HG02885 (cell line): ENCODE measurements at regions not wholly inside any gene's neighbourhood (a gene's known extent, or its start where the extent isn't known, plus 50 kb on each side); places are given as distances from the start of the nearest gene placed in this dataset.
"Not testable (repeated sequence)": the region's sequence is repeated elsewhere in the genome, so short reads cannot be mapped to it uniquely, and the experiment has no call there.

Source experiments
- ATAC-seq: cut with Tn5 transposase; IDR thresholded peaks from one replicate; pipeline ENCODE4 v1.9.1; 2021; ENCODE audit warnings: mild to moderate bottlenecking; ENCODE audit not compliant: unreplicated experiment, poor library complexity

DNA sequence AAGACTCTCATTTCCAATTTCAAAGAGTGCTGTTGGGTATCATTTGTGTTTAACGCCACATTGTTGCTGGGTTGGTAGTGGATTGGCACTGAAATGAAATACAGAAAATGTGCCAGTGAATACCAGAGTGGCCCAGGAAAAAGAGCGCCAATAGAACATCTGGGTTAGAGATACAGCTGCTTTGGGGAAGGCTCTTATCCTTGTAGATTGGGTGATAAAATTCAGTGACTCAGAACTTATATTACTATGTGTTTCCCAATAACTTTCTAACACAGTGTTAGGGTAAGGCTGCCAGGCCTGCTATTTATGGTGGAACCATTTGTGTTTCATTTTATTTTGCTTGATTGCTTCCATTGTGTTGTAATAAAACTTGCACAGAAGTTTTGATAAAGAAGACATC, 168.2 kb upstream of the SSTR1 start:
- ATAC-seq, result no peak

DNA sequence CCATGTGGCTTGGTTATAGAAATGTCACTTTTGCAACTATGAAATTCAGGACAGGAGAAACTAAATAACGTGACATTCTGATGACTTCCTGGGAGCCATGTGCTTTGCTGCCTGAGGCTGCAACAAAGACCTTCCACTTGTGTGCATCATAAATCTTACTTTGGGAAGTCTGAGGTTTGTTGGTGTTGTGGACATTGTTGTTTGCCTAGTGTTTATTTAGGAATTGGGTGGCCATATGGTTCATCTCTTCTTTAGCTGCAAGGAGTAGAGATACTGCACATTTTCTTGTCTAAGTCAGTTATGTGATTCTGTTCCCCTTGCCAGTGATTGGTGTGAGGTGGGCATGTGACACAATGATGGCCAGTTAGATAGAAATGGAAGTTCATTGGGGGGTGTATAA, 167.3 kb upstream of the SSTR1 start:
- no peak for ATAC-seq

DNA sequence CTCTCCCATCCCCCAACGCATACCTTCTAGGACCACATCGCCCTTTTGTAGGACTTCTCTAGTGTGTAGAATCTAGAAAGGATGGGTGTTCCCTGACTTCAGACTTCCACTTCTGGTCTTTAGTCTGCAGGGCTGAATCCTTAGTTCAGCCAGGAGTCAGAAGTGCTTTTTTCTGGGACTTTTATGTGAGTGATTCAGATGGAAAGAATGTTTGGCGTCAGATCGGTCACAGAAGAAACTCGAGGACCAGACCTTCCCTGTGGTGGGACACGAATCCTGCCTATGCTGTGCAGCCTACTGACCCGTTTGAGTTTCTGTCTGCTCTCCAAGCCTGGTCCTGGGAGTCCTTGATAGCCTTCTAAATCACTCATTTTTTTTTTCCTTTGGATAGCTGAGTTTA, 165.4 kb upstream of the SSTR1 start:
- no peak for ATAC-seq

DNA sequence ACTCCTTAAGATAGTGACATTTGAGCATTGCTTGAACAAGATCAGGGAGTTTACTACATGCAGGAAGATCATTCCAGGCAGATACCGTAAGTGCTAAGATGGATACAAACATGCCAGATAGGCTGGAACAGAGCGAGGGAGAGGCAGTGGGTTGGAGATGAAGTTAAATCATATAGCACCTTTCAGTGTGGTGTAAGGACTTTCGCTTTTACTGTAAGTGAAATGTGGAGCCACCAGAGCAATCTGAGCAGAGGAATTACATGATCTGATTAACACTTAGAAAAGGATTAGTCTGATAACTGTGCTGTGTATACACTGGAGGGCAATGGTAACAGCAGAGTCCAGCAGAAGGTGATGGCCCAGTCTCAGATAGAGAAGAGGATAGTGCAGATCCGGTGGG, 163.0 kb upstream of the SSTR1 start:
- ATAC-seq, result no peak

DNA sequence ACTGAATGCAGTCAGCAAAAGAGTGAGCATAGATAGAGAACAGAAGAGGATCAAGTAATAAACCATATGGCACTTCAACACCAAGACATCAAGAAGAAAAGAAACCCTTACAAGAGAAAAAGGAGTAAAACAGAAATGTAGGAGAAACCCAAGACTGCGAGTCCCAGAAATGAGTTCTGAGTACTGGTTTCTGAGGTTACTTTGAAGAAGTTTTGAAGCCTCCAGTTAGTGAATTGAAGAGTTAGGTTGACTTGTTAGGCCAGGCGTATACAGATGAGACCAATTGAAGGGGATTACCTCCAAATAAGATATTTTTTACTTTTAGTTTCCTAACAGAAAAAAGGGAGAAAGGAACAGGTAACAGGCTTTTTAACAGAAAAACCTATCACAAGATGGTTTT, 162.2 kb upstream of the SSTR1 start:
- ATAC-seq, result no peak

DNA sequence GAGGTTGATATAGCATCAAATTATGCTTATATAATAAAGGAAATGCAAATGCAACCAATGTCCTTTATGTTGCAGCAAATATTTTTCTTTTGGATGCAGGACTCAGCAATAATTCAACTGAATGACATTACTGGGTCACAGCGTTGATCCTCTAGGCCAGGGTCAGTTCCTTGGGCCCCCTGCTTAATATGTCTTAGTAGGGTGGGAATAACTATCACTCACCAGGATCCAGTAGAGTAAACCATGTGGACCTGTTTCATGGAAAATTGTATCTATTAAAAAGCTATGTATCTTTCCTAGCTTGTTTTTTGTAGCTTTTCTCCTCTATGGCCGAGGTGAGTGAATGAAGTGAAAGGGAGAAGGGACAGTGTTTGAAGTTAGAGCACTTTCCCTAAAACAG, 161.5 kb upstream of the SSTR1 start:
- ATAC-seq, result no peak

DNA sequence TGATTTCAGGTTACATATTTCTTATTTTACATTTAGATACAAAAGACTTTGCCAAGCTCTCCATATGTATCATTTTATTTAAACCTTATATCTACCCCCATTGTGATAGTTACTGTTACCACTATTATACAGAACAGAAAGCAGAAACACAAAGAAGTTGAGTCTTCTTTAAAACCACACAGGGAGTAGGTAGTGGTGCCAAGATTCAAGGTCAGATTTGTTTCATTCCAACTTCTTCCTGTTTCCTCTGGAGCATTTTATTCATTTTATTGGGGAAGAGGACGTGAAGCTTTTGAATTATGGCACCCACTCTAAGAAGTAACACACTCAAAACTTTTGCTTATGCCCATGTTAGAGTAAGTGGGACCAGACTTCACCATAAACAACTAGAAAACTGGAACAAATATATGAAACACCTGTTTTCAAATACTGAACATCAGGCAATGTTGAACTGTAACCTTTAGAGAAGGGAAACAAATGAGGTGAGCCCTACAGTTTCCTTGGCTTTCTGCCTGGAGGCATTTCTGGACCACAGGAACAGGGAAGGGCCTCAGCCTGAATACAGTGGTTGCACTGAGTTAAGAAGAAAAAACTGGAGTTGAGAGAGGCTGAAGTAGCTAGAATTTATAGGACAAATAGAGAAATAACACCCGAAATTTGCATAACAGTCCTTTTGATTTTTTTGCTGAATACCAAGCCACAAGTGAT, 160.4 kb upstream of the SSTR1 start:
- no peak for ATAC-seq

DNA sequence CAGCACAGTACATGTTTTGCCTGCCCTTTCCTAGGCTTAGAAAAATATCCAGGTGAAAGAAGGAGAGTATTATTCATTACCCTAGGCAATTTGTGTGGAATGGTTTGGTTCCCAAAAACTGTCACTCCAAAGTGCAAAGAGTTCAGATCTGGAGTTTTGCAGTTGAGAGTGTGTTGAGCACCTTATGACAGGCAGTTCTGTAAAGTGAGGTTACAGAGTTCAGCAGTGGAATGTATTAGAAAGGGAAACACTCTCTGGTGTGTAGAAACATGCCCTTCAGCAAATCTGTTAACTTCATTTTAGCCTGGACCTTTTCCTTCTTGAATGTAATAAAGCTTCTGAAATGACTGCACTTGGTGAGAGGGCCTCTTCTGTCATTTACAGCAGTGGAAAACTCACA, 154.0 kb upstream of the SSTR1 start:
- ATAC-seq, result no peak

DNA sequence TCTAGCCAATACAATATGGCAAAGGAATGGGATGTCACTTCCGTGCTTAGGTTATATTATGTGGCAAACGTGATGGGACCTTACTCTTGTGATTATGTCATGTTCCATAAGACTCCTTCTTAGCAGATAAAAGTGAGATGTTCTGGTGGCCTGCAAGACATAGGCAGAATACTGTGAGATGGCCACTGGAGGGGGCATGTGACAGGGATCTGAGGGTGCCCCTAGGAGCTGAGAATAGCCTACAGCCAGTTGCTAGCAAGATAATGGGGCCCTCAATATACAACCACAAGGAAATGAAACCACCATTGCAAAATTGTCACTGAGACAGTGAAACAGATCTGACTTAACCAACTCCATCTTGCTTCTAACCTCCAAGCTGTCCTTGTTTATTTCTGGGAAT, 151.4 kb upstream of the SSTR1 start:
- ATAC-seq, result no peak

DNA sequence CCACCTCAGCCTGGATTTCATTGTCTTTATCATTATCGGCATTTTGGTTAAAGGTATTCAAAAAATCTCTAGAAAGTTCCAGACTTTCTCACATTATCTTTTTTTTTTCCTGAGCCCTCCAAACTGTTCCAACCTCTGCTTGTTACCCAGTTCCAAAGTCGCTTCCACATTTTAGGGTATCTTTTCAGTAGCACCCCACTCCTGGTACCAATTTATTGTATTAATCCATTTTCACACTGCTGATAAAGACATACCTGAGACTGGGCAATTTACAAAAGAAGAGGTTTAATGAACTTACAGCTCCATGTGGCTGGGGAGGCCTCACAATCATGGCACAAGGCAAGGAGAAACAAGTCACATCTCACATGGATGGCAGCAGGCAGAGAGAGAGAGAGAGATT, 145.5 kb upstream of the SSTR1 start:
- not testable (repeated sequence) for ATAC-seq

DNA sequence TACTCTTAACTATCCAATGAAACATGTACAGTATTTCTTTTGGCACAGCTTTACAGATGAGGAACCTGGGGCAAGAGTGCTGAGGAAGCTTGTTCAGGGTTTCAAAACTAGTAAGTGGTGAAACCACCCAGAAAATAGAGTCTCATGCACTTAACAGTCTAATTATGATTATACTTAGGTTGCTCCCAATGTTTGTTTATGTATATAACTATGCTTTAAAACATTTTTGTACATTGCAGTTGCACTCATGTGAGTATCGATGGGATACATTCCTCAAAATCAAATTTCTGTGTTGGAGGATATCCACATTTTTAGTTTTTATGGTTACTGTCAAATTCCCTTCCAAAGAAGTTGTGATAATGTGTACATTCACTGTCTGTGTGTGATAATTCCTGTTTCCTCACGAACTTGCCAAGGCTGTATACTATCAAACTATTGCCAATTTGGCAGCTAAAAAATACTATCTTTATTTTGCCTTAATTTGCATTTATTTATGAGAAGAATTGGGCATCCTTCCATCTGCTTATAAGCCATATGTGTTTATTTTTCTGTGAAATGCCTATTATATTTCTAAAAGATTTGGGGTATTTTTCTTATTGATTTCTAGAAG, 143.9 kb upstream of the SSTR1 start:
- no peak for ATAC-seq

DNA sequence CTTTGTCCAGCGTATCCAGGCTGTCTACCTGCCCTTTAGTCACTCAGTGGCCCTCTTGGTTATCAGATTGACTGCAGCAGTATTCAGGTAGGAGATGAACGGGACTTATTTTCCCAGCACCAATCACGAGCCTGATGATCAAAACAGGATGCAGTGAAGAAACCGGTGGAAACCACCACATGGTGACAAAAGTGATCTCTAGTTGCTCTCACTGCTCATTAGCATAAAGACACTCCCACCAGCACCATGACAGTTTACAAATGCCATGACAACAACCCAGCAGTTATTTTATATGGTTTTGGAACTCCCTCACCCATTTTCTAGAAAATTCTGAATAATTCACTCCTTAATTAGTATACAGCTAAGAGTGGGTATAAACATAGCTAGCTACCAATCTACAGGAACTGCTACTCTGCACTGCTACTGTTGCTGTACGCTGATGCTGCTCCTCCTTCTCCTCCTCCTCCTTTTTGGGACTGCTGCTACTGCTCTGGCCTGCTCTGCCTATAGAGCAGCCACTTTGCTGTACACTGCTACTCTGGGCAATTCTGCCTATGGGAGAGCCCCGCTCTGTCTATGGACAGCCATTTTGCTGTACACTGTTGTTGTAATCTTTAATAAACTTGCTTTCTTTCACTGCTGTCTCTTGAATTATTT, 142.5 kb upstream of the SSTR1 start:
- ATAC-seq, result no peak

DNA sequence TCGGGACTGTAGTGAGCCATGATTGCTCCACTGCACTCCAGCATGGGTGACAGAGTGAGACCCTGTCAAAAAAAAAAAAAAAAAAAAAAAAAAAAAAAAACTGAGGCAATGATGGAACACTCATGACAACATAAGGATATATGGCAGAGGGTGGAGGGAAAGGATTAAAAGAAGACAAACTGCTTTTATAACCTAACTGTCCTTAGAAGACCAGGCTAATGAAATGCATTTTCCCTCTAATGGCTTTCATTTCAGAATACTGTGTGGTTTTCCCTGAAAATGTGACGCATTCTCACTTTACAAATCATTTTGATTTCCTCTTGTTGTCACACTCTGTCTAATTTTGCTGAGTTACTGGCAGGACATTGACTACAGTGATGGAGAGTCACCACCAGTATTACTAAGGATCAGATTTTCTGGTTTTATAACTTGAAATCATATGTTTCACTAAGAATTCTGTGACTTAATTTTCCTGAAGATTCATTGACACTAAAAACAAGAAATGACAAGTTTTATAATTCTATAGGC, 137.6 kb upstream of the SSTR1 start:
- ATAC-seq, result no peak

DNA sequence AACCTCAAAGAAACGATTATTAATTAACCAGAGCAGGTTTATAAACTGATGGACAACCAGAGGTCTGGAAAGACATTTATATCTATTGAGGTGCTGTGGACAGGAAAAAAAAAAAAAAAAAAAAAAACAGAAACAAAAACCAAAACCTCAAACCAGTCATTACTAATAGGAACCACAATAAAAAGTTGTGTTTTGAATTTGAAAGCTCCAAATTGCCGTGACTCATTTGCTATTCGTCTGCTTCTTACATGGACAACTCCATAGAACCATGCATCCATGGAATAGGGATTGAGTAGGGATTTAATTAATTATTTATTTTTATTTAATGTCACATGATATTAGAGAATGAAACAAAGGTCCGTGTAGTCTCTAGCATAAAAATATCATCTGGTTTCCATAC, 134.1 kb upstream of the SSTR1 start:
- ATAC-seq, result no peak

DNA sequence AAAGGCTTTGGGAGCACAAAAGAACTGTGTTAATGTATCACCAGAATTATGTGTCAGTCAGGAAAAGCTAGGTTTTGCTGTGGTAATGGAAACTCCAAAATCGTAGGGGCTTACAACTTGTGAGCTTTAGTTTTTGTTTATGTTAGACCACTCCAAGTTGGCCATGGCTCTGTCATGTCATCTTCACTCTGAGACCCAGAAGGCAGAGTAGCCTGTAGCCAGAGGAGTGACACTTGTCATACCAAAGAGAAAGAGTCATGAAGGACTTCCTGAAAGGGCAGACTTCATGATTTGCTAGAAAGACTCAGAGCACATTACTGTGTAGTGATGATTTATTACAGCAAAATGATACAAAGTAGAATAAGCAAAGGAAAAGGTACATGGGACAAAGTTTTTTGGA, 133.6 kb upstream of the SSTR1 start:
- no peak for ATAC-seq

DNA sequence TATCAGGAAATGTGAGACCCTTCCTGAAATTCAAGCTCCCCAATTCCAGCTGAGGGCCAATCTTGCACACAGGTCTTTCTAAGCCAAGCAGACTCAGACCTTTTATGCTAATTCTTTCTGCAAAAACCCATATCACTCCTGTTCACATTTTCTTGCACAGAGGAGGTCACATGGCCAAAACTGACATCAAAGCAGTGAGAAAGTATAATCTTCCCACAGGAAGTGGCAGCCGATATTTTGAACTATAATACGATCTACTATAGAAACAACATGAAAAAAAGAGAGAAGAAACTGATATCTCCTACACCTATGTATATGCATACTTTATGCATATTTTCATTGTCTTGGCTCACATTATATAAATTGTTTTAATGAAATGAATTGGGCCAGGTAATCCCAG, 132.9 kb upstream of the SSTR1 start:
- ATAC-seq, result no peak

DNA sequence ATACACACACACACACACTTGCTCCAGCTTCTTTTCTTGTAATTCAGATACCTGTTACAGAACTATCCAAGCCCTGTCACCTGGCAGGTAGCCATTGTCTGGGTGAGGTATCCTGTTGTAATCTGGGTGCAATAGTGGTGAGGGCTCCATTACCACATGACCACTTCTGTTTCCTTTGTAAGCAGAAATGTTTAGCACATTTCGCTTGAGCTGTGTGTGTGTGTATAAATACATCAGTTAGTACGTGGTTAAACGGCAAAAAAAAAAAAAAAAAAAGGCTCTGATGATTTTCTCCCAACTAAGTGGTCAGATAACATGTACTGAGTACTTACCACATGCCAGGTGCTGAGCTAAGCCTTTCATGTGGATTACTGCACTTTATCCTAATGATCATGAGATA, 129.3 kb upstream of the SSTR1 start:
- ATAC-seq, result no peak

DNA sequence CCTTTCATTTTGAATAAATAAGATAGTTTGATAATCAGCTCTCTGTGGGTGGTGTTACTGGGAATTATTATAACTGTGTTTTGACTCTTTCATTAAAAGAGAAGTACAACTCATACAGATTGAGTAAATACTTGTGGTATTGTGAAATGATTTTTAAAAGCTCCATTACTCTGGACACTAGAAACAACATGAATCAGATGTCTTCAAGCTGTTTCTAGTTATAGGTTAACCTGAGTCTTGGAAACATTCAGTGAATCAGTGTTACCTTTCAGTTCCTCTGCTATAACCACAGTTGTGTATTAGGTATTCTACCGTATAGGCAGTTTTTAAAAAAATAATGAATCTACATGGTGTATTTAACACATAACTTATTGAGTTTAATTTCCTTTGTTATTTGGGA, 128.4 kb upstream of the SSTR1 start:
- no peak for ATAC-seq

DNA sequence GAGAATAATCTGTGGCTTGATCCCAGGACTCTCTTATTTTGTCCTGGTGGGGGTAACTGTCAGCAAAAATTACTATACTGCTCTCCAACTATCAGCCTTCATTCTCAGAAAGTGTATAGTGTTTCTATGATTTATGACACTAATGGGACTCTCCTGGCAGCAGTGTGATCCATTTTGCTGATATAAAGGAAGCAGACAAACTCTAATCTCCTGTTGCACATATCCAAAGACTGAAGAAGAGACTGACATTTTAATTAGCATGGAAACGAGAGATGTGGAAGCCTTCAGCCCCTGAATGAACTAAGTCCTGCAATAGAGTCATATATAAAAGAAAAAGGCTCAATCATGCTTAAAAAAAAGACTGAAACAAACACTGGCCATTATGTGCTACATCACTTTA, 127.8 kb upstream of the SSTR1 start:
- no peak for ATAC-seq

DNA sequence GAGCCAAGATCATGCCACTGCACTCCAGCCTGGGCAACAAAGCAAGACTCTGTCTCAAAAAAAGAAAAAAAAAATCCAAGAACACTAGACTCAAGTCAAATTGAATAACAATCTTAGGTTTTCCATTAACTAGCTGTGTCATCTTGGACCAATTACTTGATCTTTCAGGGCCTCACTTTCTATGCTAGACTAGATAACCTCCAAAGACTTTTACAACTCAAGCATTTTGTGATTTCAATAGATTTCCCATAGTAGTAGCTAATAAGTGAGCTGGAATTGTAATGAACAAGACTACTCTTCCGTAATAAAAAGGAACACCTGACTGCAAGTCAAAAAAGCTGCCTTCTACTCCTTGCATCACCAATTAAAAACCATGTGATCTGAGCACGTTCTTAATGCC, 127.0 kb upstream of the SSTR1 start:
- ATAC-seq, result no peak

DNA sequence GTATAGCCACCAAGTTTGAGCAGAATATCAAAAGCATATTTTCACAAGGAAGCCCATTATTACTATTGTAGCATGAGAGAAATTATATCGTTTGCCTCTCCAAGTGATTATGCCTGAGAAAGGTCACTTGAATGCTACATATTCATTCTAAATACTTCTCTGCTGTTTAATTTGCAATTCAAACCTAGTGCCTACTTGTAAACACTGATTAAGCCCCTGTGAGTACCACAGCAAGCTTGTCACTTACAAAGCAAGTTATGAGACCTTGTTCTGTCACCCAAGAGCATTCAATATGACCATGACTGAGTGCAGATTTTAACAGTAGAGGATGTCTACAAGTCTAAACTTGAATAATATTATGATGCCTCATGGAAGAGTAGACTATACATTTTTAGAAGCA, 124.7 kb upstream of the SSTR1 start:
- no peak for ATAC-seq

DNA sequence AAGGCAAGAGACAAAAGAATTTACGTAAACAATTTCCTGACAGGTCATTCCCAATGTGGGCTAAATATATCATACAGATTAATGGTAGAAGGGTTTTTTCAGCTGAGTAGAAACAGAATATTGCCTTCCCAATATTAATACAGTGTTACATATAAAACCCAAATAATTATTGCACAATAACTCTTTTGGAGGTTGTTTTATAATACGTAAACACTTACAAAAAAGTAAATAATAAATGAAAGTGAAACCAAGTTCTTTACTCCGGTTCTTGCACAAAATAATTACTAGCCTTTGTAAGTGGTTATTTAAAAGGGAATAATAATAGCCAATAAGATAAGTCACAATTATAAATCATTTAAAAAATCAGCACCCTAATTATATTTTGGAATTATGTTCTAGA, 118.6 kb upstream of the SSTR1 start:
- no peak for ATAC-seq
